Cardiac muscle cell (in vitro differentiated cells and primary cell): ENCODE measurements at regions not wholly inside any gene's neighbourhood (a gene's known extent, or its start where the extent isn't known, plus 50 kb on each side); places are given as distances from the start of the nearest gene placed in this dataset.
A peak's percentile ranks its signal among the peaks of the same experiment; 100 is the strongest.
"Not testable (repeated sequence)": the region's sequence is repeated elsewhere in the genome, so short reads cannot be mapped to it uniquely, and the experiment has no call there.

Experiments used
- DNase-seq, 2 donors: peaks; one replicate each; pipeline versions ENCODE4 v3.0.0 to v3.0.0-alpha.2; 2010 to 2017; ENCODE audit warnings: low read depth in 1 of 2, low spot score in 1 of 2
- H3K27ac ChIP-seq: fragments of 200-600 bp; sonication (generic); 2 replicates; pipeline ENCODE4 v1.5.1; 2016
- H3K27me3 ChIP-seq: fragments of 200-600 bp; sonication (generic); 2 replicates; pipeline ENCODE4 v1.6.0; 2016; ENCODE audit warnings: control low read depth
- H3K36me3 ChIP-seq: fragments of 200-600 bp; sonication (generic); 2 replicates; pipeline ENCODE4 v1.5.1; 2016; ENCODE audit warnings: control low read depth
- H3K4me1 ChIP-seq: fragments of 200-600 bp; sonication (generic); 2 replicates; pipeline ENCODE4 v1.8.1; 2017; ENCODE audit warnings: low read depth, mild to moderate bottlenecking, mixed run types
- H3K4me3 ChIP-seq: fragments of 200-600 bp; sonication (generic); 2 replicates; pipeline ENCODE4 v1.5.1; 2016; ENCODE audit warnings: mild to moderate bottlenecking
- H3K9me3 ChIP-seq: fragments of 200-600 bp; sonication (generic); 2 replicates; pipeline ENCODE4 v1.5.1; 2017; ENCODE audit warnings: low read depth, mild to moderate bottlenecking, control low read depth

- H3K4me3 ChIP-seq, H3K9me3 ChIP-seq, H3K36me3 ChIP-seq, DNase-seq, H3K27me3 ChIP-seq, H3K27ac ChIP-seq, H3K4me1 ChIP-seq: not testable (repeated sequence)
Observed at GRCh38 chr3:195643245-195643644, 59.5 kb upstream of the APOD start.

- H3K36me3 ChIP-seq, H3K4me1 ChIP-seq, H3K27ac ChIP-seq, H3K9me3 ChIP-seq, H3K27me3 ChIP-seq, DNase-seq, H3K4me3 ChIP-seq: not testable (repeated sequence)
Observed at GRCh38 chr3:195642311-195642710, 58.6 kb upstream of the APOD start.

- not testable (repeated sequence) for H3K4me3 ChIP-seq, H3K9me3 ChIP-seq, H3K36me3 ChIP-seq, DNase-seq, H3K4me1 ChIP-seq, H3K27ac ChIP-seq, H3K27me3 ChIP-seq
Observed at GRCh38 chr3:195638456-195638855, 54.7 kb upstream of the APOD start.

- H3K9me3 ChIP-seq, H3K27me3 ChIP-seq, H3K27ac ChIP-seq, DNase-seq, H3K4me3 ChIP-seq, H3K36me3 ChIP-seq, H3K4me1 ChIP-seq: not testable (repeated sequence)
Observed at GRCh38 chr3:195637473-195638233, 53.9 kb upstream of the APOD start.

GRCh38 chr3:195637011-195637410 lies 53.3 kb upstream of the APOD start:
- not testable (repeated sequence) for H3K4me3 ChIP-seq, H3K36me3 ChIP-seq, H3K4me1 ChIP-seq, H3K27me3 ChIP-seq, H3K27ac ChIP-seq, DNase-seq, H3K9me3 ChIP-seq

- not testable (repeated sequence) for H3K27me3 ChIP-seq, H3K4me1 ChIP-seq, H3K36me3 ChIP-seq, DNase-seq, H3K27ac ChIP-seq, H3K4me3 ChIP-seq, H3K9me3 ChIP-seq
Observed at GRCh38 chr3:195635898-195636685, 52.4 kb upstream of the APOD start.

- DNase-seq, H3K36me3 ChIP-seq, H3K4me3 ChIP-seq, H3K27ac ChIP-seq, H3K27me3 ChIP-seq, H3K4me1 ChIP-seq, H3K9me3 ChIP-seq: not testable (repeated sequence)
Observed at GRCh38 chr3:195635262-195635873, 51.6 kb upstream of the APOD start.

DNA sequence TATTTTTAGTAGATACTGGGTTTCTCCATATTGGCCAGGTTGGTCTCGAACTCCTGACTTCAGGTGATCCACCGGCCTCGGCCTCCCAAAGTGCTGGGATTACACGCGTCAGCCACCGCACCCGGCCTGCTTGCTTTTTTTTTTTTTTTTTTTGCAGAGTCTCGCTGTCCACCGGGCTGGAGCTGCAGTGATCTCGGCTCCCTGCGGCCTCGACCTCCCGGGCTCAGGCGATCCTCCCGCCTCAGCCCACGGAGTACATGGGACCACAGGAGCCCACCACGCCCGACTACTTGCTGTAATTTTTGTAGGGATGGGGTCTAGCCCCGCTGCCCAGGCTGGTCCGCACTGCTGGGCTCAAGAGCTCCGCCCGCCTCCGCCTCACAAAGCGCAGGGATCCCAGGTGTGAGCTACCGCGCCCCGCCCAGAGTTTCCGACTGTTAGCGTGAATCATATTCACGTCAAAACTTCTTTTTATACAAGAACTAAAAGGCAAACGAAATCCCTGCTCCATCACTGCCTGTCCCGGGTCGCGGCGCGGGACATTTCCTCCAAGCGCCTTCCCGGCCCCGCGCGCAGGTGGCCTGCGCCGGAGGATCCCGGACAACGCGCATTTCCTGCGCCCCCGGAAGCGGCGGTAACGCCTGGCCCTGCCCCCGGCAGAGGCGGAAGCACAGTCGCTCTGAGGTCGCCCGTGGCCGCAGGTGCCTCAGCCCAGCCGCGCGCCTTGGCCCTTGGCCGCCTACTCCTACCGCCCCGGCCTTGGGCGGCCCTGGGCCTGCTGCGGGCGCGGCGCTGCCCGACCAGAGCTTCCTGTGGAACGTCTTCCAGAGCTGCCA lies 50.9 kb upstream of the APOD start:
- not testable (repeated sequence) for H3K36me3 ChIP-seq, H3K27me3 ChIP-seq, H3K27ac ChIP-seq, H3K9me3 ChIP-seq, DNase-seq, H3K4me1 ChIP-seq
- H3K4me3 ChIP-seq, result peak overlapping the region; percentile 46
